Osteocyte (in vitro differentiated cells): ENCODE measurements at regions not wholly inside any gene's neighbourhood (a gene's known extent, or its start where the extent isn't known, plus 50 kb on each side); places are given as distances from the start of the nearest gene placed in this dataset.
"Not testable (repeated sequence)": the region's sequence is repeated elsewhere in the genome, so short reads cannot be mapped to it uniquely, and the experiment has no call there.

Experiments used
- DNase-seq: peaks from one replicate; pipeline ENCODE4 v3.0.0; 2021; ENCODE audit warnings: mixed read lengths; ENCODE audit not compliant: unreplicated experiment; ENCODE audit errors: extremely low spot score
- H3K27ac Mint-ChIP-seq: one replicate; pipeline ENCODE4 v1.8.0; 2021; ENCODE audit warnings: mild to moderate bottlenecking, mixed read lengths; ENCODE audit not compliant: unreplicated experiment
- H3K27me3 Mint-ChIP-seq: one replicate; pipeline ENCODE4 v1.8.0; 2021; ENCODE audit warnings: mixed read lengths; ENCODE audit not compliant: unreplicated experiment
- H3K36me3 Mint-ChIP-seq: one replicate; pipeline ENCODE4 v1.8.0; 2021; ENCODE audit warnings: mixed read lengths; ENCODE audit not compliant: unreplicated experiment
- H3K4me1 Mint-ChIP-seq: one replicate; pipeline ENCODE4 v1.8.0; 2021; ENCODE audit warnings: mixed read lengths; ENCODE audit not compliant: unreplicated experiment
- H3K4me3 Mint-ChIP-seq: one replicate; pipeline ENCODE4 v1.8.0; 2021; ENCODE audit warnings: mild to moderate bottlenecking, moderate library complexity, mixed read lengths; ENCODE audit not compliant: unreplicated experiment
- H3K9me3 Mint-ChIP-seq: one replicate; pipeline ENCODE4 v1.8.0; 2021; ENCODE audit warnings: mixed read lengths; ENCODE audit not compliant: unreplicated experiment
- TF ChIP-seq, protein P1 (sequence below): fragments of 200-600 bp; sonication (generic); IDR thresholded peaks from 2 replicates; pipeline ENCODE4 v1.5.0; 2021; ENCODE audit warnings: antibody characterized with exemption, mild to moderate bottlenecking, moderate library complexity

DNA sequence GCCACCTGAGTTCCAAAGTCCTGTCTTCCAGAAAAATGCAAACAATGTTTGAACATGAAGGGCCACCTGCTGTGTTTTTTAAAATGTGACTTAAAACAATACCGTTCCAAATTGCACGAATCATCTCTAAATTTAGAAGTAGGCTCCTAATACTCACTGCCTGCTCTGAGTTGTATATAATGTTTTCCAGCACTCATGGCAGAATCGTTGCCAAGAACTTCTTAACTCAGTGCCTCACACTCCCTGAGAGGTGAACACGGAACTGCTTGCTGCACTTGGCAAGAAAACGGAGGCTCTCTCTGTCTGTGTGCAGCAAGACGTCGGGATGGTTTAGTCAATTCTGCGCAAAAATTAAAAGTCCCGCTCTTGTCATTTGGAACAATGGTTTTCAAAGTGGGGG lies 757.3 kb upstream of the AUTS2 start:
- Mint-ChIP-seq H3K27ac (no peak overlapping the region), H3K9me3 (no peaks in the 10 kb centered on the region), H3K27me3 (no peaks in the 10 kb centered on the region), H3K36me3 (no peaks in the 10 kb centered on the region), H3K4me3 (no peak overlapping the region), H3K4me1 (no peaks in the 10 kb centered on the region)
- DNase-seq = no peak
- TF ChIP-seq, protein P1, sequence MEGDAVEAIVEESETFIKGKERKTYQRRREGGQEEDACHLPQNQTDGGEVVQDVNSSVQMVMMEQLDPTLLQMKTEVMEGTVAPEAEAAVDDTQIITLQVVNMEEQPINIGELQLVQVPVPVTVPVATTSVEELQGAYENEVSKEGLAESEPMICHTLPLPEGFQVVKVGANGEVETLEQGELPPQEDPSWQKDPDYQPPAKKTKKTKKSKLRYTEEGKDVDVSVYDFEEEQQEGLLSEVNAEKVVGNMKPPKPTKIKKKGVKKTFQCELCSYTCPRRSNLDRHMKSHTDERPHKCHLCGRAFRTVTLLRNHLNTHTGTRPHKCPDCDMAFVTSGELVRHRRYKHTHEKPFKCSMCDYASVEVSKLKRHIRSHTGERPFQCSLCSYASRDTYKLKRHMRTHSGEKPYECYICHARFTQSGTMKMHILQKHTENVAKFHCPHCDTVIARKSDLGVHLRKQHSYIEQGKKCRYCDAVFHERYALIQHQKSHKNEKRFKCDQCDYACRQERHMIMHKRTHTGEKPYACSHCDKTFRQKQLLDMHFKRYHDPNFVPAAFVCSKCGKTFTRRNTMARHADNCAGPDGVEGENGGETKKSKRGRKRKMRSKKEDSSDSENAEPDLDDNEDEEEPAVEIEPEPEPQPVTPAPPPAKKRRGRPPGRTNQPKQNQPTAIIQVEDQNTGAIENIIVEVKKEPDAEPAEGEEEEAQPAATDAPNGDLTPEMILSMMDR = no peak

DNA sequence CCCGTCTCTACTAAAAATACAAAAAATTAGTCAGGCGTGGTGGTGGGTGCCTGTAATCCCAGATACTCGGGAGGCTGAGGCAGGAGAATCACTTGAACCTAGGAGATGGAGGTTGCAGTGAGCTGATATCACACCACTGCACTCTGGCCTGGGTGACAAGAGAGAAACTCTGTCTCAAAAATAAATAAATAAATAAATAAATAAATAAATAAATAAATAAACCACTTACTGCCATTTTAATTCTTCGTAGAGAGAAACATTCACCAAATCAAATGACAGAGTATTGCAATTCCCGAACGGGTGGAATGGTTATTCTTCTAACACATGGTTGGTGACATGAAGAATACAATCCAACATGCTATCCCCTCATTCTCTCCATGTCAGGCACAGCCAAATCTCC lies 754.3 kb upstream of the AUTS2 start:
- not testable (repeated sequence) for H3K4me3 Mint-ChIP-seq, H3K4me1 Mint-ChIP-seq, DNase-seq, H3K27ac Mint-ChIP-seq, H3K9me3 Mint-ChIP-seq, H3K27me3 Mint-ChIP-seq, H3K36me3 Mint-ChIP-seq

DNA sequence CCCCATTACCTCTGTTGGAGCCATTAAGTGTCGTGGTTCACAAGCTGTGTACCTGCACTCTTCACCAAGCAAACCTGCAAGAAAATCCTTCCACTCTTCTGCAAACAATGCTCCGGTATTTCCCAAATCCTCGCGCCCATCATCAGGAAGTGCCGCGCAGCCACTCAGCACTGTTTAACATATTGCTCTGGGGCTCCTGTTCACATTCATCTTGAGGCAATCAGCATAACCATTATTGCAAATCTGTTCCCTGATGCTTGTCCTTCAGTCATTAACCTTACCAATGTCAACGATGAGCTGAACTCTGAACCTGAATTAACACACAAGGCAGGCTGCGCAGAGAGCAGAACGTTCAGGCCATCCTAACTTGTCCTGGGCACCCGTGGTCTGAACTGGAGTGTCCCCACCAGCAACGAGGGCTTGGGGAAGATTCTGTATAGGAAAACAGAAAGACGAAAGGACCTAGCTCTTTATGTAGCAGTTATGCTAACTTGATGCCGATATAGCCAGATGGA lies 751.4 kb upstream of the AUTS2 start:
- no peak overlapping the region for H3K27ac Mint-ChIP-seq
- no peak overlapping the region for H3K4me3 Mint-ChIP-seq
- TF ChIP-seq, protein P1 = no peak
- no peaks in the 10 kb centered on the region for H3K36me3 Mint-ChIP-seq
- no peaks in the 10 kb centered on the region for H3K9me3 Mint-ChIP-seq
- no peaks in the 10 kb centered on the region for H3K4me1 Mint-ChIP-seq
- no peaks in the 10 kb centered on the region for H3K27me3 Mint-ChIP-seq
- no peak for DNase-seq

DNA sequence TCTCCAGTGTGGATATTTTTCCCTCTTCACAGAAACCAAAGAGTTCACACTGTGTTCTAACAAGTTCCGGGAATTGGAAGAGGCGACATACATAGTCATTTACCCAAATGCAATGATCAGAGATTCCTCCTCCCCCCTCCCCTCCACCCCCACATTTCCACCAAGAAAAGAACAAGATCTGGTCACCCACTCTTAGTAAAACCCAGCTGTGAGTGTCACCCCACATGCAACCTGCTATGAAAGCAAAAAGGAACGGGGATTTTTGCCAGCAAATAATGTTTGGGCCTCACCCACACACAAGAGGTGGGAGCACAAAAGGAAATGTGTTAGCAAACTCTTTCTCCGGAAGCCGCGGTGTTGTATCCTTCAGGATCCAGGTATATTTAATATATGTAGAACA lies 745.0 kb upstream of the AUTS2 start:
- peaks cover 2% of the 10 kb centered on the region for H3K27me3 Mint-ChIP-seq
- no peaks in the 10 kb centered on the region for H3K9me3 Mint-ChIP-seq
- no peak for DNase-seq
- H3K4me1 Mint-ChIP-seq = no peaks in the 10 kb centered on the region
- TF ChIP-seq, protein P1 = no peak
- no peak overlapping the region for H3K4me3 Mint-ChIP-seq
- H3K27ac Mint-ChIP-seq = no peak overlapping the region
- no peaks in the 10 kb centered on the region for H3K36me3 Mint-ChIP-seq

DNA sequence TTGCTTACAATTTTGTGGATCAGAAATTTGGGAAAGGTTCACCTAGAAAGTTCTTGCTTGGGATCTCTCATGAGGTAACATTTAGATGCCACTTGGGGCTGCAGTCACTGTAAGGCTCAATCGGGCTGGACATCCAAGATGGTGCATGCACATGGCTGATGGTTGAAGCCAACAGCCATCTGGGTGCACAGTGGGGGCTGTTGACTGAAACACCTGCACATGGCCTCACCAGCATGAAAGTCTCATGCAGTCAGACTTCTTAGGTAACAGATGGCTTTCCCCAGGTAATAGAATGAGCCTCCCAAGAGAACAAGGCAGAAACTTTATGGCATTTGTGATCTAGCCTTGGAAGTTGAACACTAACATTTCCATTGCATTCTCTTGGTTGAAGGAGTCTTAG lies 740.7 kb upstream of the AUTS2 start:
- H3K4me1 Mint-ChIP-seq = no peaks in the 10 kb centered on the region
- H3K36me3 Mint-ChIP-seq = no peaks in the 10 kb centered on the region
- peaks cover 2% of the 10 kb centered on the region for H3K27me3 Mint-ChIP-seq
- DNase-seq = no peak
- TF ChIP-seq, protein P1 = no peak
- no peak overlapping the region for H3K27ac Mint-ChIP-seq
- H3K9me3 Mint-ChIP-seq = no peaks in the 10 kb centered on the region
- no peak overlapping the region for H3K4me3 Mint-ChIP-seq

DNA sequence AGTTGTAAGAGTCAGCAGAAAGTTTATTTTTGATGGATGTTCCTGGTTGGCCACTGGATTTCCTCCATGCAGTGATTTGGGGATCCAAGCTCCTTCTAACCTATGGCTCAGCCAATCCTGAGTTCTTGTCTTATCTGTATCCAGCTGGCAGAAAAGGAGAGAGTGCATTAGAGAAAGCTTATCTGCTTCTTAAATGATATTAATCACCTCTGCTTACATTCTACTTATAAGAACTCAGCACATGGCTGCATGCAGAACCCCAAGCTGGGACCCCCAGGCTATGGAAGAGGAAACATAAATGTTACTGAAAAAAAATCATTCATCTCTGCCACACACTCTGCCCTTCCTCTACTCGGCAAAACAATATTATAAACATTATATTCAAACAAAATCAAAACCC lies 739.8 kb upstream of the AUTS2 start:
- H3K4me3 Mint-ChIP-seq = no peak overlapping the region
- H3K9me3 Mint-ChIP-seq = no peaks in the 10 kb centered on the region
- no peaks in the 10 kb centered on the region for H3K4me1 Mint-ChIP-seq
- TF ChIP-seq, protein P1 = no peak
- peaks cover 2% of the 10 kb centered on the region for H3K27me3 Mint-ChIP-seq
- no peak overlapping the region for H3K27ac Mint-ChIP-seq
- H3K36me3 Mint-ChIP-seq = no peaks in the 10 kb centered on the region
- DNase-seq = no peak
